DND-41 (cell line): ENCODE measurements at regions not wholly inside any gene's neighbourhood (a gene's known extent, or its start where the extent isn't known, plus 50 kb on each side); places are given as distances from the start of the nearest gene placed in this dataset.

ENCODE experiments used
- CTCF ChIP-seq: IDR thresholded peaks from 2 replicates; pipeline ENCODE4 v1.5.1; 2012; ENCODE audit warnings: borderline replicate concordance, low read length, moderate library complexity, mild to moderate bottlenecking; ENCODE audit not compliant: poor library complexity, severe bottlenecking; ENCODE audit errors: extremely low read depth
- EZH2 ChIP-seq: IDR thresholded peaks from 3 replicates; pipeline ENCODE4 v1.6.1; 2012; ENCODE audit warnings: borderline replicate concordance, low read depth, mild to moderate bottlenecking, moderate library complexity, low read length, inconsistent platforms; ENCODE audit not compliant: severe bottlenecking

- TF ChIP-seq CTCF (no peak), EZH2 (no peak)
These were observed 147.2 kb upstream of the EPB41L4A start for GRCh38 chr5:112566251-112566650.
